Endodermal cell (in vitro differentiated cells): ENCODE measurements at regions not wholly inside any gene's neighbourhood (a gene's known extent, or its start where the extent isn't known, plus 50 kb on each side); places are given as distances from the start of the nearest gene placed in this dataset.
"Not testable (repeated sequence)": the region's sequence is repeated elsewhere in the genome, so short reads cannot be mapped to it uniquely, and the experiment has no call there.

Experiments
- DNase-seq: peaks from one replicate; pipeline ENCODE4 v3.0.0-alpha.2; 2017
- H3K27ac ChIP-seq: 2 replicates; pipeline ENCODE4 v1.5.1; 2013; ENCODE audit warnings: mild to moderate bottlenecking, low read depth, low read length, moderate library complexity
- H3K27me3 ChIP-seq: 2 replicates; pipeline ENCODE4 v1.6.1; 2013; ENCODE audit warnings: mild to moderate bottlenecking, low read length, moderate library complexity; ENCODE audit not compliant: insufficient read depth, control insufficient read depth, poor library complexity, severe bottlenecking
- H3K36me3 ChIP-seq: 2 replicates; pipeline ENCODE4 v1.7.0; 2013; ENCODE audit warnings: mild to moderate bottlenecking, low read length, moderate library complexity; ENCODE audit not compliant: control insufficient read depth, insufficient read depth
- H3K4me1 ChIP-seq: one replicate; pipeline ENCODE4 v1.7.0; 2013; ENCODE audit warnings: low read length; ENCODE audit not compliant: control insufficient read depth, insufficient read depth
- H3K4me3 ChIP-seq: 2 replicates; pipeline ENCODE4 v1.5.1; 2013; ENCODE audit warnings: mild to moderate bottlenecking, low read length, moderate library complexity
- H3K9ac ChIP-seq: 2 replicates; pipeline ENCODE4 v1.6.1; 2013; ENCODE audit warnings: mild to moderate bottlenecking, low read length, moderate library complexity; ENCODE audit not compliant: poor library complexity, severe bottlenecking; ENCODE audit errors: extremely low read depth
- H3K9me3 ChIP-seq: 2 replicates; pipeline ENCODE4 v1.6.1; 2013; ENCODE audit warnings: mild to moderate bottlenecking, low read length, moderate library complexity; ENCODE audit not compliant: control insufficient read depth
- H3K27ac Mint-ChIP-seq: 2 replicates; pipeline ENCODE4 v1.8.0; 2020; ENCODE audit warnings: mixed read lengths
- H3K27me3 Mint-ChIP-seq: 2 replicates; pipeline ENCODE4 v1.8.0; 2021; ENCODE audit warnings: mild to moderate bottlenecking, mixed read lengths; ENCODE audit not compliant: insufficient read depth
- H3K36me3 Mint-ChIP-seq: 2 replicates; pipeline ENCODE4 v1.8.0; 2020; ENCODE audit warnings: low read depth, mixed read lengths
- H3K4me1 Mint-ChIP-seq: 2 replicates; pipeline ENCODE4 v1.8.0; 2020; ENCODE audit warnings: mixed read lengths
- H3K4me3 Mint-ChIP-seq: 2 replicates; pipeline ENCODE4 v1.8.0; 2020; ENCODE audit warnings: mild to moderate bottlenecking, moderate library complexity, mixed read lengths
- H3K9me3 Mint-ChIP-seq: 2 replicates; pipeline ENCODE4 v1.8.0; 2020; ENCODE audit warnings: mild to moderate bottlenecking, mixed read lengths
- CTCF ChIP-seq: fragments of 200-600 bp; sonication (generic); conservative IDR thresholded peaks from 2 replicates; pipeline ENCODE4 v1.5.0; 2021; ENCODE audit warnings: antibody characterized with exemption, mild to moderate bottlenecking
- WGBS, 2 experiments: methylation state at CpG; one replicate each; pipeline versions ENCODE4 v1.1.5 to v1.1.7; 2013; ENCODE audit warnings: missing lambda C conversion rate in 2 of 2, mixed read lengths in 1 of 2; ENCODE audit not compliant: insufficient coverage in 1 of 2, insufficient read length in 1 of 2; 5-methylcytosine and 5-hydroxymethylcytosine counted together

- H3K36me3 ChIP-seq, result no peaks in the 10 kb centered on the region
- Mint-ChIP-seq H3K4me3 (no peak overlapping the region), H3K4me1 (no peaks in the 10 kb centered on the region), H3K9me3 (peaks cover 11% of the 10 kb centered on the region), H3K36me3 (no peaks in the 10 kb centered on the region), H3K27me3 (peaks cover 1% of the 10 kb centered on the region), H3K27ac (no peak overlapping the region)
- no peak overlapping the region for H3K9ac ChIP-seq
- 83 to 100% methylated on average over 2 to 4 of the region's 4 CpGs for WGBS, 2 experiments
- DNase-seq, result no peak
- no peaks in the 10 kb centered on the region for H3K4me1 ChIP-seq
- no peaks in the 10 kb centered on the region for H3K27me3 ChIP-seq
- no peak for TF ChIP-seq CTCF
- H3K9me3 ChIP-seq, result peaks cover 4% of the 10 kb centered on the region
- H3K27ac ChIP-seq, result no peak overlapping the region
- no peak overlapping the region for H3K4me3 ChIP-seq
These were observed 1367.1 kb downstream of the XPNPEP1 start for GRCh38 chr10:108556186-108556585.

GRCh38 chr10:108545921-108546320, 1377.4 kb downstream of the XPNPEP1 start:
- H3K36me3 Mint-ChIP-seq, result no peaks in the 10 kb centered on the region
- Histone ChIP-seq H3K36me3 (no peaks in the 10 kb centered on the region), H3K4me3 (no peak overlapping the region), H3K27ac (no peak overlapping the region), H3K4me1 (no peaks in the 10 kb centered on the region), H3K9me3 (peaks cover 11% of the 10 kb centered on the region), H3K27me3 (no peaks in the 10 kb centered on the region), H3K9ac (no peak overlapping the region)
- 100% methylated on average over 1 of the region's 1 CpG; no CpG with 5 or more reads in 1 of the 2 experiments for WGBS, 2 experiments
- H3K4me3 Mint-ChIP-seq, result no peak overlapping the region
- no peaks in the 10 kb centered on the region for H3K4me1 Mint-ChIP-seq
- H3K27ac Mint-ChIP-seq, result no peak overlapping the region
- peaks cover 8% of the 10 kb centered on the region for H3K27me3 Mint-ChIP-seq
- H3K9me3 Mint-ChIP-seq, result no peaks in the 10 kb centered on the region
- TF ChIP-seq CTCF, result no peak
- DNase-seq, result peak; percentile 55

- no peak overlapping the region for H3K27ac Mint-ChIP-seq
- no peaks in the 10 kb centered on the region for H3K36me3 ChIP-seq
- H3K27me3 Mint-ChIP-seq, result peaks cover 8% of the 10 kb centered on the region
- H3K27ac ChIP-seq, result no peak overlapping the region
- H3K9ac ChIP-seq, result no peak overlapping the region
- no peaks in the 10 kb centered on the region for H3K4me1 Mint-ChIP-seq
- H3K9me3 ChIP-seq, result peaks cover 6% of the 10 kb centered on the region
- no peak overlapping the region for H3K4me3 ChIP-seq
- H3K36me3 Mint-ChIP-seq, result no peaks in the 10 kb centered on the region
- TF ChIP-seq CTCF, result peak; percentile 97
- no peak overlapping the region for H3K4me3 Mint-ChIP-seq
- H3K9me3 Mint-ChIP-seq, result no peaks in the 10 kb centered on the region
- H3K27me3 ChIP-seq, result no peaks in the 10 kb centered on the region
- DNase-seq, result peak; percentile 90
- H3K4me1 ChIP-seq, result no peaks in the 10 kb centered on the region
- WGBS, 2 experiments, result 40 to 45% methylated on average over 4 to 9 of the region's 10 CpGs
These were observed 1378.7 kb downstream of the XPNPEP1 start for GRCh38 chr10:108544500-108545120.

GRCh38 chr10:108533551-108533950, 1369.0 kb upstream of the SORCS1 start:
- H3K27ac Mint-ChIP-seq, H3K36me3 Mint-ChIP-seq, DNase-seq, H3K27me3 ChIP-seq, H3K27ac ChIP-seq, H3K4me1 Mint-ChIP-seq, H3K36me3 ChIP-seq, H3K4me3 ChIP-seq, H3K4me3 Mint-ChIP-seq, H3K9ac ChIP-seq, H3K27me3 Mint-ChIP-seq, H3K4me1 ChIP-seq: not testable (repeated sequence)
- peaks cover 13% of the 10 kb centered on the region for H3K9me3 ChIP-seq
- 86 to 88% methylated on average over 5 to 6 of the region's 6 CpGs for WGBS, 2 experiments
- peaks cover 24% of the 10 kb centered on the region for H3K9me3 Mint-ChIP-seq
